ENCODE measurements at regions not wholly inside any gene's neighbourhood (a gene's known extent, or its start where the extent isn't known, plus 50 kb on each side); places are given as distances from the start of the nearest gene placed in this dataset.

- TF ChIP-seq EZH2 (IDR thresholded peaks at IDR 0.05; ENCODE audit: low read depth, unreplicated experiment) (no peak), CTCF (conservative IDR thresholded peaks at IDR 0.05; ENCODE audit: low read depth in 2 of 2) (no peak), POLR2AphosphoS5 (IDR thresholded peaks at IDR 0.05; ENCODE audit: low read depth) (no peak), JUNB (IDR thresholded peaks at IDR 0.05; ENCODE audit: unreplicated experiment) (no peak), STAT1 (IDR thresholded peaks at IDR 0.05; ENCODE audit: unreplicated experiment) (no peak)
Observed at GRCh38 chr9:108748776-108749175, 107.0 kb downstream of the ACTL7B start (continued).

- H3F3A ChIP-seq (replicated peaks; ENCODE audit: low read depth), result no peaks in the 10 kb centered on the region
- Mint-ChIP-seq H3K9me3 (no peaks in the 10 kb centered on the region), H3K27me3 (ENCODE audit: insufficient read depth, low read depth, poor library complexity) (no peaks in the 10 kb centered on the region), H3K4me3 (no peak overlapping the region), H3K36me3 (ENCODE audit: low read depth) (no peaks in the 10 kb centered on the region), H3K27ac (no peak overlapping the region), H3K4me1 (0 out of 3 replicates have a peak, but pooled peaks cover 2% of the 10 kb centered on the region)
- no peaks in the 10 kb centered on the region for H3K36me3 ChIP-seq (ENCODE audit: insufficient read depth)
- no peak for DNase-seq (ENCODE audit: low spot score)
- no peak overlapping the region for H3K27ac ChIP-seq (ENCODE audit: low read depth)
- H3K4me2 ChIP-seq, result no peak overlapping the region
- ATAC-seq, result no peak
- no peak overlapping the region for H2AFZ ChIP-seq
- no peak overlapping the region for H3K4me3 ChIP-seq
- H3K4me1 ChIP-seq (ENCODE audit: insufficient read depth), result no peaks in the 10 kb centered on the region
- H3K9me2 ChIP-seq (ENCODE audit: insufficient read depth), result peaks cover 4% of the 10 kb centered on the region
- no peaks in the 10 kb centered on the region for H3K27me3 ChIP-seq (ENCODE audit: insufficient read depth)
- H4K20me1 ChIP-seq (replicated peaks; ENCODE audit: insufficient read depth), result no peaks in the 10 kb centered on the region
- H3K79me2 ChIP-seq (replicated peaks; ENCODE audit: insufficient read depth), result no peaks in the 10 kb centered on the region
- no peak for TF ChIP-seq ETS1 (IDR thresholded peaks at IDR 0.05)
- TF ChIP-seq ZNF462 (CRISPR knock-in tag; IDR thresholded peaks at IDR 0.05), result no peak
- no peak for TF ChIP-seq CREB1 (CRISPR knock-in tag; IDR thresholded peaks at IDR 0.05; ENCODE audit: low read depth)
- no peak for TF ChIP-seq EZH2phosphoT487 (IDR thresholded peaks at IDR 0.05; ENCODE audit: unreplicated experiment)
- TF ChIP-seq JUNB (IDR thresholded peaks at IDR 0.05; ENCODE audit: unreplicated experiment), result no peak
- no peak for TF ChIP-seq REST (IDR thresholded peaks at IDR 0.05; ENCODE audit: unreplicated experiment)
- TF ChIP-seq ZNF114 (CRISPR knock-in tag; IDR thresholded peaks at IDR 0.05), result no peak
- TF ChIP-seq STAT1 (IDR thresholded peaks at IDR 0.05; ENCODE audit: unreplicated experiment), result no peak
- TF ChIP-seq NANOG (IDR thresholded peaks at IDR 0.05; ENCODE audit: borderline replicate concordance), result no peak
- no peak for TF ChIP-seq ZNF331 (CRISPR knock-in tag; IDR thresholded peaks at IDR 0.05; ENCODE audit: low read depth)
- no peak for TF ChIP-seq EZH2 (IDR thresholded peaks at IDR 0.05; ENCODE audit: low read depth, unreplicated experiment)
Observed at GRCh38 chr9:108746864-108747263, 108.9 kb downstream of the ACTL7B start.

Measured in GM23338 (cell line).